Activated CD8-positive, alpha-beta T cell treated with anti-CD3 and anti-CD28 coated beads for 36 hours (primary cell): ENCODE measurements at regions not wholly inside any gene's neighbourhood (a gene's known extent, or its start where the extent isn't known, plus 50 kb on each side); places are given as distances from the start of the nearest gene placed in this dataset.

Experiments used
- ATAC-seq: fragments of 200-7000 bp; cut with Tn5 transposase; one replicate; pipeline ENCODE4 v1.10.0; 2021; ENCODE audit warnings: mild to moderate bottlenecking, moderate library complexity
- CTCF ChIA-PET: fragments of 350-600 bp; sonication (Branson Sonifier 250); formaldehyde crosslinking; loops from one replicate; lab custom pipeline; 2021; ENCODE audit warnings: antibody characterized with exemption; lab: Charles Lee
- POLR2A ChIA-PET: fragments of 350-600 bp; sonication (Branson Sonifier 250); formaldehyde crosslinking; loops from one replicate; lab custom pipeline; 2021; ENCODE audit warnings: antibody characterized with exemption; lab: Charles Lee
- DNase-seq: peaks from one replicate; pipeline ENCODE4 v3.0.0-alpha.2; 2020
- H3K27ac Mint-ChIP-seq: one replicate; pipeline ENCODE4 v1.8.0; 2021; ENCODE audit warnings: mild to moderate bottlenecking, mixed read lengths
- H3K27me3 Mint-ChIP-seq: one replicate; pipeline ENCODE4 v1.8.0; 2021; ENCODE audit warnings: mixed read lengths
- H3K36me3 Mint-ChIP-seq: one replicate; pipeline ENCODE4 v1.8.0; 2021; ENCODE audit warnings: low read depth, mixed read lengths
- H3K4me1 Mint-ChIP-seq: one replicate; pipeline ENCODE4 v1.8.0; 2021; ENCODE audit warnings: low read depth, mixed read lengths
- H3K4me3 Mint-ChIP-seq: one replicate; pipeline ENCODE4 v1.8.0; 2021; ENCODE audit warnings: mild to moderate bottlenecking, moderate library complexity, mixed read lengths
- H3K9me3 Mint-ChIP-seq: one replicate; pipeline ENCODE4 v1.8.0; 2021; ENCODE audit warnings: mixed read lengths
- CTCF ChIP-seq: fragments of 200-600 bp; IDR thresholded peaks from one replicate; pipeline ENCODE4 v1.8.0; 2022; ENCODE audit warnings: antibody characterized with exemption, mild to moderate bottlenecking
- intact Hi-C: fragments of 100-400 bp; cut with micrococcal nuclease; formaldehyde crosslinking; loops from one replicate; pipeline ENCODE4 v1.10.0; 2022

GRCh38 chr4:106424426-106424825, 55.8 kb upstream of the GIMD1 start:
- DNase-seq (no peak), ATAC-seq (no peak)
- intact Hi-C loops, result no loop called here
- TF ChIP-seq CTCF, result no peak
- Mint-ChIP-seq H3K4me1 (no peaks in the 10 kb centered on the region), H3K4me3 (no peak overlapping the region), H3K9me3 (peaks cover 1% of the 10 kb centered on the region), H3K27ac (no peak overlapping the region), H3K27me3 (peaks cover 4% of the 10 kb centered on the region), H3K36me3 (no peaks in the 10 kb centered on the region)
- POLR2A ChIA-PET, result no interaction called here
- CTCF ChIA-PET, result no interaction called here

GRCh38 chr4:106423791-106424190, 55.2 kb upstream of the GIMD1 start:
- H3K4me1 Mint-ChIP-seq, result no peaks in the 10 kb centered on the region
- no peak for TF ChIP-seq CTCF
- ATAC-seq (no peak), DNase-seq (no peak)
- peaks cover 4% of the 10 kb centered on the region for H3K27me3 Mint-ChIP-seq
- no peaks in the 10 kb centered on the region for H3K36me3 Mint-ChIP-seq
- POLR2A ChIA-PET, result no interaction called here
- intact Hi-C loops, result no loop called here
- H3K4me3 Mint-ChIP-seq, result no peak overlapping the region
- H3K27ac Mint-ChIP-seq, result no peak overlapping the region
- CTCF ChIA-PET, result no interaction called here
- H3K9me3 Mint-ChIP-seq, result peaks cover 1% of the 10 kb centered on the region

- Mint-ChIP-seq H3K4me3 (no peak overlapping the region), H3K4me1 (no peaks in the 10 kb centered on the region), H3K27me3 (peaks cover 4% of the 10 kb centered on the region), H3K27ac (no peak overlapping the region), H3K9me3 (peaks cover 1% of the 10 kb centered on the region), H3K36me3 (no peaks in the 10 kb centered on the region)
- TF ChIP-seq CTCF, result no peak
- ATAC-seq (no peak), DNase-seq (no peak)
- ChIA-PET POLR2A (no interaction called here), CTCF (no interaction called here)
- intact Hi-C loops, result no loop called here
These were observed 54.2 kb upstream of the GIMD1 start for GRCh38 chr4:106422766-106423165.

GRCh38 chr4:106421441-106422296, 53.1 kb upstream of the GIMD1 start:
- H3K27ac Mint-ChIP-seq, result no peak overlapping the region
- H3K4me1 Mint-ChIP-seq, result no peaks in the 10 kb centered on the region
- H3K27me3 Mint-ChIP-seq, result peaks cover 7% of the 10 kb centered on the region
- intact Hi-C loops, result no loop called here
- H3K4me3 Mint-ChIP-seq, result no peak overlapping the region
- H3K9me3 Mint-ChIP-seq, result peaks cover 1% of the 10 kb centered on the region
- DNase-seq (no peak), ATAC-seq (no peak)
- CTCF ChIA-PET, result no interaction called here
- POLR2A ChIA-PET, result interaction anchor here (0.6 kb wide), 1 partner anchor 9 kb away, joined by 5 read pairs; no protein-coding TSS in a partner anchor
- no peak for TF ChIP-seq CTCF
- no peaks in the 10 kb centered on the region for H3K36me3 Mint-ChIP-seq

GRCh38 chr4:106418444-106418843, 49.9 kb upstream of the GIMD1 start:
- POLR2A ChIA-PET, result no interaction called here
- Mint-ChIP-seq H3K27me3 (peaks cover 8% of the 10 kb centered on the region), H3K4me1 (no peaks in the 10 kb centered on the region), H3K4me3 (no peak overlapping the region), H3K27ac (no peak overlapping the region), H3K9me3 (peaks cover 1% of the 10 kb centered on the region), H3K36me3 (no peaks in the 10 kb centered on the region)
- intact Hi-C loops, result no loop called here
- DNase-seq (no peak), ATAC-seq (no peak)
- CTCF ChIA-PET, result no interaction called here
- TF ChIP-seq CTCF, result no peak
